Stomach (tissue), 4 donors: ENCODE measurements at regions not wholly inside any gene's neighbourhood (a gene's known extent, or its start where the extent isn't known, plus 50 kb on each side); places are given as distances from the start of the nearest gene placed in this dataset.

Source experiments
- CTCF ChIP-seq, 7 experiments: fragments of 450-650 bp in 4 of 7; fragments of 200-600 bp in 3 of 7; sonication (generic) in 3 of 7; IDR thresholded peaks; one replicate each; pipeline ENCODE4 v1.5.1; 2016 to 2019; ENCODE audit warnings: antibody characterized with exemption in 7 of 7, control low read depth in 2 of 7, mild to moderate bottlenecking in 1 of 7
- EP300 ChIP-seq: sonication (generic); formaldehyde crosslinking; IDR thresholded peaks from one replicate; pipeline ENCODE4 v1.6.1; 2017; ENCODE audit warnings: antibody characterized with exemption
- POLR2A ChIP-seq, 4 donors: fragments of 450-650 bp; IDR thresholded peaks; one replicate each; pipeline ENCODE4 v1.6.1; 2016; ENCODE audit warnings: antibody characterized with exemption in 4 of 4, control low read depth in 2 of 4, mild to moderate bottlenecking in 1 of 4, moderate library complexity in 1 of 4
- POLR2AphosphoS5 ChIP-seq, 3 donors: sonication (generic); formaldehyde crosslinking; IDR thresholded peaks; one replicate each; pipeline ENCODE4 v1.6.1; 2016; ENCODE audit warnings: antibody characterized with exemption in 3 of 3

GRCh38 chr5:128711216-128711615 is 173.2 kb upstream of the FBN2 start:
- TF ChIP-seq POLR2AphosphoS5 (IDR thresholded peaks at IDR 0.05) (no peak), CTCF (IDR thresholded peaks at IDR 0.05) (no peak), POLR2A (IDR thresholded peaks at IDR 0.05) (no peak), EP300 (no peak)
